DMS 273 treated with DMSO at 0.1 percent for 48 hours (cell line): ENCODE measurements at regions not wholly inside any gene's neighbourhood (a gene's known extent, or its start where the extent isn't known, plus 50 kb on each side); places are given as distances from the start of the nearest gene placed in this dataset.

Experiments
- DNase-seq: peaks from one replicate; lab custom pipeline; 2025; lab: John Stamatoyannopoulos, UW

- no peak for DNase-seq
Observed at GRCh38 chr6:48912503-48912902, 550.5 kb downstream of the MMUT start.

GRCh38 chr6:48904809-48905208 lies 558.2 kb downstream of the MMUT start:
- no peak for DNase-seq

GRCh38 chr6:48894469-48894868 lies 568.6 kb downstream of the MMUT start:
- DNase-seq: no peak

GRCh38 chr6:48893048-48893447 lies 570.0 kb downstream of the MMUT start:
- no peak for DNase-seq

- no peak for DNase-seq
Observed at GRCh38 chr6:48891308-48891707, 571.7 kb downstream of the MMUT start.

- no peak for DNase-seq
Observed at GRCh38 chr6:48889429-48889828, 573.6 kb downstream of the MMUT start.

GRCh38 chr6:48883116-48883515 lies 579.9 kb downstream of the MMUT start:
- DNase-seq: no peak

GRCh38 chr6:48881551-48881950 lies 581.5 kb downstream of the MMUT start:
- no peak for DNase-seq

- DNase-seq: no peak
Observed at GRCh38 chr6:48869595-48869994, 593.5 kb downstream of the MMUT start.

GRCh38 chr6:48866682-48867081 lies 596.4 kb downstream of the MMUT start:
- DNase-seq: no peak

GRCh38 chr6:48860175-48860574 lies 602.9 kb downstream of the MMUT start:
- no peak for DNase-seq

- no peak for DNase-seq
Observed at GRCh38 chr6:48859562-48860123, 603.4 kb downstream of the MMUT start.

GRCh38 chr6:48845219-48845618 lies 617.8 kb downstream of the MMUT start:
- DNase-seq: no peak

GRCh38 chr6:48844696-48845095 lies 618.4 kb downstream of the MMUT start:
- DNase-seq: no peak

- no peak for DNase-seq
Observed at GRCh38 chr6:48840896-48841295, 622.2 kb downstream of the MMUT start.

GRCh38 chr6:48839206-48839605 lies 623.8 kb downstream of the MMUT start:
- no peak for DNase-seq

- no peak for DNase-seq
Observed at GRCh38 chr6:48837744-48838143, 625.3 kb downstream of the MMUT start.

GRCh38 chr6:48835421-48835958 lies 627.6 kb downstream of the MMUT start:
- DNase-seq: no peak

GRCh38 chr6:48834706-48835105 lies 628.3 kb downstream of the MMUT start:
- DNase-seq: no peak

GRCh38 chr6:48833916-48834315 lies 629.1 kb downstream of the MMUT start:
- DNase-seq: no peak

GRCh38 chr6:48826901-48827701 lies 636.0 kb downstream of the MMUT start:
- DNase-seq: no peak

GRCh38 chr6:48826152-48826515 lies 636.9 kb downstream of the MMUT start:
- DNase-seq: no peak

GRCh38 chr6:48825501-48826151 lies 637.4 kb downstream of the MMUT start:
- no peak for DNase-seq
